ENCODE measurements at regions not wholly inside any gene's neighbourhood (a gene's known extent, or its start where the extent isn't known, plus 50 kb on each side); places are given as distances from the start of the nearest gene placed in this dataset.

- no peak for DNase-seq (ENCODE audit: low read depth)
- H3K27me3 ChIP-seq (ENCODE audit: control insufficient read depth, insufficient read depth, low read length) = no peaks in the 10 kb centered on the region
- H3K4me3 ChIP-seq (ENCODE audit: low read depth, low read length) = no peak overlapping the region
- TF ChIP-seq, protein P1, sequence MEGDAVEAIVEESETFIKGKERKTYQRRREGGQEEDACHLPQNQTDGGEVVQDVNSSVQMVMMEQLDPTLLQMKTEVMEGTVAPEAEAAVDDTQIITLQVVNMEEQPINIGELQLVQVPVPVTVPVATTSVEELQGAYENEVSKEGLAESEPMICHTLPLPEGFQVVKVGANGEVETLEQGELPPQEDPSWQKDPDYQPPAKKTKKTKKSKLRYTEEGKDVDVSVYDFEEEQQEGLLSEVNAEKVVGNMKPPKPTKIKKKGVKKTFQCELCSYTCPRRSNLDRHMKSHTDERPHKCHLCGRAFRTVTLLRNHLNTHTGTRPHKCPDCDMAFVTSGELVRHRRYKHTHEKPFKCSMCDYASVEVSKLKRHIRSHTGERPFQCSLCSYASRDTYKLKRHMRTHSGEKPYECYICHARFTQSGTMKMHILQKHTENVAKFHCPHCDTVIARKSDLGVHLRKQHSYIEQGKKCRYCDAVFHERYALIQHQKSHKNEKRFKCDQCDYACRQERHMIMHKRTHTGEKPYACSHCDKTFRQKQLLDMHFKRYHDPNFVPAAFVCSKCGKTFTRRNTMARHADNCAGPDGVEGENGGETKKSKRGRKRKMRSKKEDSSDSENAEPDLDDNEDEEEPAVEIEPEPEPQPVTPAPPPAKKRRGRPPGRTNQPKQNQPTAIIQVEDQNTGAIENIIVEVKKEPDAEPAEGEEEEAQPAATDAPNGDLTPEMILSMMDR (IDR thresholded peaks at IDR 0.05; ENCODE audit: insufficient read depth, low read length, severe bottlenecking) = no peak
- FAIRE-seq = no peak
- H3K36me3 ChIP-seq (ENCODE audit: control insufficient read depth, insufficient read depth, low read length) = no peaks in the 10 kb centered on the region
Observed at GRCh38 chr1:170241266-170241851, 95.6 kb downstream of the NTMT2 start.

DNA sequence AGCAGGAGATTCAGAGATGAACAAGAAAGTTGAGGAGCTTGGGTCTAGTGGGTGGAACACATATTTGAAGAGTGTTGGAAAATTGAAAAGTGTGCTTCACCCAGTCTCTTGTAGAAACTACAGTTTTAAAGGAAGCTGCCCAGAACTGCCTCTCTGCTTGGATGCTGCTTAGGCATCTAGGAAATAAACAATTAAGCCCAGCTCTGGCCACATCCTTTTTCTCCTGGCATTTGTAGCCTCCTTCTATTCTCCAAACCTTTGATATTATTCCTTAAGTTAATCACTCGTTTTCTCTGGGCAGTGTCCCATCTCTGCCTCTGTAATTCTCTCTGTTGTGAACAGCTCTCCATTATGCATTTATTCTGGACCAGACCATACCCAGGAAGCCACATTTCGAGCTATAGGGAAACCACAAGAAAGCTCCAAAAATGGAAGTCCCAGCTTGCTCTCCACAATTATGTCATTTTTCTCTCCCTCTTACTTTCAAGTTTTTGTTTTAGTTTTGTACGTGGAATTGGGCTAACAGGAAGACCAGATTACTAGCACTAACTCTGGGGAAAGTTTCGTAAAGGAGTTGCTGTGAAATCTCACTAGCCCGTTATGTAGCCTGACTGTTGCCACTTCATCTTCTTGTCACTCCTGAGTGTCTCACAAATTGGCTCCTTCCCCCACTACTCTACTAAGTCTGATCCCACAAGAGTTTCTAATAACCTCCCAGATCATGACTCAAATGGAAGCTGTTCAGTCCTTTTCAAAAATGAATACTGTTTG, 102.2 kb downstream of the NTMT2 start:
- FAIRE-seq = no peak
- DNase-seq (ENCODE audit: low read depth) = no peak
- Histone ChIP-seq H3K4me3 (ENCODE audit: low read depth, low read length) (no peak overlapping the region), H3K36me3 (ENCODE audit: control insufficient read depth, insufficient read depth, low read length) (no peaks in the 10 kb centered on the region), H3K27me3 (ENCODE audit: control insufficient read depth, insufficient read depth, low read length) (no peaks in the 10 kb centered on the region)
- TF ChIP-seq, protein P1 (IDR thresholded peaks at IDR 0.05; ENCODE audit: insufficient read depth, low read length, severe bottlenecking) = no peak

- no peak for DNase-seq (ENCODE audit: low read depth)
- H3K36me3 ChIP-seq (ENCODE audit: control insufficient read depth, insufficient read depth, low read length) = no peaks in the 10 kb centered on the region
- TF ChIP-seq, protein P1 (IDR thresholded peaks at IDR 0.05; ENCODE audit: insufficient read depth, low read length, severe bottlenecking) = no peak
- no peak for FAIRE-seq
- H3K27me3 ChIP-seq (ENCODE audit: control insufficient read depth, insufficient read depth, low read length) = no peaks in the 10 kb centered on the region
- no peak overlapping the region for H3K4me3 ChIP-seq (ENCODE audit: low read depth, low read length)
Observed at GRCh38 chr1:170250531-170251276, 104.9 kb downstream of the NTMT2 start.

- Histone ChIP-seq H3K4me3 (ENCODE audit: low read depth, low read length) (no peak overlapping the region), H3K27me3 (ENCODE audit: control insufficient read depth, insufficient read depth, low read length) (no peaks in the 10 kb centered on the region), H3K36me3 (ENCODE audit: control insufficient read depth, insufficient read depth, low read length) (no peaks in the 10 kb centered on the region)
- DNase-seq (ENCODE audit: low read depth) (no peak), FAIRE-seq (no peak)
- TF ChIP-seq, protein P1 (IDR thresholded peaks at IDR 0.05; ENCODE audit: insufficient read depth, low read length, severe bottlenecking) = no peak
Observed at GRCh38 chr1:170252851-170253579, 107.3 kb downstream of the NTMT2 start.

DNA sequence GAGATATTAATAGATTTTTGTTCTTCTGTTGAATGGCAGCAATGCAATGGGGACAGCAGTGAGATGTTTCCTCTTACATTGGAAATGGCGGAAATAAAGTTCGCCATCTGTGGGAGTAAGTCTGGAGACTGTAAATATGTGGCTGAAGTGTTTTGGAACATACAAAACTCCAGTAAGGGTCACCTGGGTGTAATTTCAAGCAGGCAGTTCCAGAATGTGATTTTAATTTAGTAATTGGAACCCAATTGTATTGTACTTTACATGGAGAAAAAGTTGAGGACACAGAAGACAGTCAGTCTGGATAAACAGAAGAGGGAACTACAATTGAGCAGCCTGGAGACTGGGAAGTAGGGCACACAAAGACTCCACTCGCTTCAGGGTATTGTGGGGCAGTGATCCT, 108.6 kb downstream of the NTMT2 start:
- FAIRE-seq (no peak), DNase-seq (ENCODE audit: low read depth) (no peak)
- Histone ChIP-seq H3K36me3 (ENCODE audit: control insufficient read depth, insufficient read depth, low read length) (no peaks in the 10 kb centered on the region), H3K4me3 (ENCODE audit: low read depth, low read length) (no peak overlapping the region), H3K27me3 (ENCODE audit: control insufficient read depth, insufficient read depth, low read length) (no peaks in the 10 kb centered on the region)
- TF ChIP-seq, protein P1 (IDR thresholded peaks at IDR 0.05; ENCODE audit: insufficient read depth, low read length, severe bottlenecking) = no peak

Data from bronchial epithelial cell (primary cell).